Activated CD4-positive, alpha-beta T cell treated with anti-CD3 and anti-CD28 coated beads, Interleukin-2, amount 50 U/mL, for 1 hour (primary cell): ENCODE measurements at regions not wholly inside any gene's neighbourhood (a gene's known extent, or its start where the extent isn't known, plus 50 kb on each side); places are given as distances from the start of the nearest gene placed in this dataset.

Experiments
- DNase-seq: peaks from one replicate; pipeline ENCODE4 v3.0.0-alpha.2; 2020

DNA sequence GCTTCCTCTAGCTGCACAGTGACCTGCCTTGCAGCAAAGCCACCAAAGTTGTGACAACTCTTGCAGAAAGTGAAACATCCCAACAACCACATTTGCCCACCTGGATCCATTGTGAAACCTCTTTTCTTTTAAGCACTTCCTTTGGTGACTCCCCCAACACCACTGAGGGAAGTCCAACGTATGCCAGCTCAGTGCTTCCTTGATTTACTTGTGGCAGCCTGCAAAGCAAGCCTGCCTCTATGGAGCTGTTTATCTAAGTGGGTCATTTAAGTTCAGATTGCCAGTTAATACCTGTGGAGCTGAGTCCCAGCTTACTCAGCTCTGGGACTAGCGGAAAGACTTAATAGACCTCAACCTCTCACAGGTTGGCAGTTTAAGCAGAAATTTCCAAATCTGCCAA lies 230.8 kb upstream of the GHITM start:
- no peak for DNase-seq

DNA sequence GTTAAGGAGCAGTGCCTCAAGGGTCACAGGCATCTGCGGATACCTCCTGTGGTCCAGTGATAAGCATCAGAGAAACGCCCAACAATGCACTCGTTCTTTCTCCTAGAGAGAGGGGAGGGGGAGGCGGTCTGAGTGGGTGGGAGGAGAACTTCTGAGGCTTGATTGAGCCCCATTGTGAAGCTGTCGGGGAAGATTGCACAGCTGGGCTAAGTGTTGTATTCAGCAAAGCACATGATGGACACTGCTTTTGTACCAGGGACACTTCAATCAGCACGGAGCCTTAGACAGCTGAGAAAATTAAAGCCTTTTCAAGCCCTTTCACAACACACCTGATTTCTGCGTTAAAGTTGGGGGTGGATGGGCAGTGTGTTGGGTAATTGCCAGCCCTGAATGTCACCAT lies 230.3 kb upstream of the GHITM start:
- no peak for DNase-seq

DNA sequence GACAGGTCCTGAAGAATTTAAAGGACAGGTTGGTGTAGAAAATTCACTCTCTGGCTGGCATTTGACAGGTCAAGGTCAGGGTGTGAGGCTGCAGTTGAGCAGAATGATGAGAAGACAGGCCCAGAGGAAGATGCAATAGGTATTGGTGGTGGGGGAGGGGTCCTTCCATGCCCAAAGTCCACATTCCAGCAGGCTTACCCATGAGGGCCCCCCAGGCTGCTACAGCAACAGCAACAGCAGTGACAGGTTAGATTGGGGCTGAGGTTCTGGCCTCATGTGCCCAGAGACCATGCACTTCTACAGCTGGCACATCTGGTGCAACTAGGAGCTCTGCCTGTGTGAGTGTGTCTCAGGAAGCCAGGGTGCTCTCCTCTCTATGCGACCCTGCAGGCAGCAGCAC lies 223.5 kb upstream of the GHITM start:
- no peak for DNase-seq

DNA sequence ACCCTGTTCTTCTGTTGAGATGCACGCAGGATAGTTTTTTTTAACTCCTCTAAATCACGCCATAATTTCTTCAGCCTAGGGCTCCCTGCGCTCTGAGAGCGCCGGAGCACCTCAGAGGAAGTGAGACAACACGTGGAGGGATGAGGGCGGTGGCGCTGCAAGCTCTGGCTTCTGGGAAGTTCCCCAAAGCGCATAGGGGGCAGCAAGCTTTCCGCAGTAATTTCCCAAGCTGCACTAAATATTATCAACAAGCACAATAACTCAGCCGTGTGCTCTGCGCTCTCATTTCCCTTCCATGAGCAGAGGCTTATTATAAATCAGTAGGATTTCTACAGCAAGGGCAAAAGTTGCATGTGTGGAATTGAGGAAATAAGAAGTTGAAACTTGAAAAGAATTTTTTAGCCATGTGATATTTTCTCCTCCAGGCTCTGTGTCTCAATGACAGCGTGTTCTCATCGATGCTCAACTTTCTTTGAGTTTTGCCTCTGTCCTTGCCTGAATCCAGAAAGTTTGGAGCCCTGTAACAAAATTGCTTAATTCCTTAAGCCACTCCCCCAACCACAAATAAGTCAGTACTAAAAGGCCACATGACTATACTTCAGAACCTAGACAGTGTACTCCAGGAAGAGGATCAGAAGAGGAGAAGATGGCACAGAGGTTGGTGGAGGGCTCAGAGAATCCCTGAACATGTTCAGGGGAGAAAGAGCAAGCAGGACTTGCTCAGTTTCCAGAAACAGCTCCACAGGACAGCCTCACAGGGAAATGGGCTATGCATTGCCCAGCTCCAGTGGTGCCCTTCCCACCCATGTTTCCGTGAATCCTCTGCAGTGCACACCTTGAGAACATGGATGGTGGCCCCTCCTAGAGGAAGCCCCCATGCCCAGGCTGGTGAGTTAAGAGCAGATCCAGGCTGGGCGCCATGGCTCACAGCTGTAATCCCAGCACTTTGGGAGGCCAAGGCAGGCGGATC lies 221.5 kb upstream of the GHITM start:
- DNase-seq: no peak

DNA sequence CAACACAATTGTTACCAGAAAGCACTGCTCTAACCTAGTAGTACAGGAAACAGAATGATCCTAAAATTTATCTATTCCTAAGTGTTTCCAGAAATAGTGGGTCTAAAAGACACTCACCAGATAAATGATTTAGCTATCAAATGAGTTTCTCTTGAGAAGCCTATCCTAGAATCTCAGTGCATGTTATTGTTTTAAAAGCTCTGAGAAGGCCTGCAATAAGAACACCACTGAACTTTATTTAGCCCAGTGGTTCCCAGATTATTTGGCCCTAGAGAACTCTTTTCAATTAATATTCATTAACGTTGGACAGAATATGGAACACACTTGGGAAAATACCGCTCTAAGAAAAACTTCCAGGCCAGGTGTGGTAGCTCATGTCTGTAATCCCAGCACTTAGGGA lies 220.1 kb upstream of the GHITM start:
- DNase-seq: no peak

DNA sequence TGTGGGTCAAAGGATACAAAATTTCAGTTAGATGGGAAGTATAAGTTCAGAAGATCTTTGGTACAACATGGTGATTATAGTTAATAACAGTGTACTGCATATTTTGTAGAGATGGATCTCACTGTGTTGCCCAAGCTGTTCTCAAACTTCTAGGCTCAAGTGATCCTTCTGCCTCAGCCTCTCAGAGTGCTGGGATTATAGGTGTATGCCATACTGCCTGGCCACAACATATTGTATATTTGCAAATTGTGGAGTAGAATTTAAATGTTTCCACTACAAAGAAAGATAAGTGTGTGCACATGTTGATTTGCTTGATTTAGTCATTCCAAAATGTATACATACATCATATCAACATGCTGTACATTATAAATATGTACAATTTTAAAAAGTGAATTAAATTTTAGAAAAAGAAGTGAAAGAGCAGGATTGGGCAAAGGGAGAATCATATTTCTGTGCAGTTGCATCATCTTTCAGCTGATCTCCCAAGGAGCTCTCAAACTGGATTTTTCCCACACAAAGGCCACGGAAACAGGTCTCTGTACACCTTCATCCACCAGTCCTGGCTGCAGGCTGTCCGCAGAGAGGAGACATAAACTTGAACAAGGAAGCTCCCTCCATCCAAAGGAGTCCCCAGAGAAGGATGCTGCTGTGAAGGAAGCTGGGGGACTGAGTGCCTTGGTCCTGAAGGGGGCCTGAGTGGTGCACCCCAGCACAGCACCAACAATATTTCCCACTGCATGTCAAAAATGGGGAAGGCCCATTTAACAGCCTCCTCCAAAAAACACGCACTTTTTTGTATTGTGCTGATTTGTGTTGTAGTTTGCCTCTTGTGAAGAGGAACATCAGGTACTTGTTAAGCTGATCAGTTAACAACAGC lies 217.1 kb upstream of the GHITM start:
- DNase-seq: no peak

DNA sequence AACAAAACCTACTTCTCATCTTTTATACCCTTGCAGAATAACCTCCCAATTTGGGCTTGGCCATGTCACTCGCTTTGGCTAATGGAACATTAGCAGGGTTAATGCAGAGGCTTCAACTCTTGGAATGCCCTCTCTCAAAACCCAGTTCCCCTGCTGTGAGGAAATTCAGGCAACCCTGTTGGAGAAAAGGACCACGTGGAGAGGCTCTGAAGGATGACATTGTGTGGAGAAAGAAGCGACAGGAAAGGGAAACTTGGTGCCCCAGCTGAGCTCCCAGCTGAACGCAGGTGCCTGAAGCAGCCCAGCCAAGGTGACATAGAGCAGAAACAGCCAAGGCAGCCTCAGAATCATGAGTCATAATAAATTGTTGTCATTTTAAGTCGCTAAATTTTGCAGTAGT lies 214.2 kb upstream of the GHITM start:
- DNase-seq: no peak

DNA sequence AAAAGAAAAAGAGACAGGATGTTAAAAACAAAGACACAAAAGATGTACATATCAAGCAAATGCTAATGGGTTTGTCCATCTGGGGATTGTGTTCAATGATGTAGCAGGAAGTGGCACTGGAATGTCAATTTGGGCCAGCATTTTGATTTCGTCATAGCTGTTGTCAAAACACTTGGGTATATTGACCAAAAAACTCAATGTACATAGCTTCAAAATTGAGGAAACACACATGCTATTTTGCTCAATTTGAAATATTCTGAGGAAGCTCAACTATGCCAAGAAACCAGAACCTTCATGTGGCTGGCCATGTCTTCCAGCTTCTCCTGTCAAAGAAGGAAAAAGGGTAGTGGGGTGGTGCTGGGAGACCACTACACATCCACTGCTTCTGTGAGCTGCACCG lies 212.7 kb upstream of the GHITM start:
- no peak for DNase-seq

DNA sequence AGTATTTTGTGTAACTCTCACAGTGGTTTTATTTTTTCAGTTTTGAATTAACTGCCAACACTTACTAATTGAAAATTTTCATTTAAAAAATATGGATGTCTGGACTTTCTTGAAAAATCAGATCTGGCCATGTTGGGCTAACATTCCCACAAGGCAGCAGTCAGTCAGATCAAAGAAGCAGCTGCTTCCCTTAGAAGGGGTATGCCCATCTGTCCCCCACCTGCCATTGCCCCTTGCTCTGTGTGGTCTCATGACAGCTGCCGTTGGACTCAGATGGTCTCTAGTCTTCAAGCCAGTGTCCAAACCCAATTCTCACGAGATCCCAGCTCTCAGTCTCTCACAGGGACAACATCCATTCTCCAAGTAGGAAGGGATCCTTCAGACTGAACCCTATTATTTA lies 212.1 kb upstream of the GHITM start:
- DNase-seq: no peak

DNA sequence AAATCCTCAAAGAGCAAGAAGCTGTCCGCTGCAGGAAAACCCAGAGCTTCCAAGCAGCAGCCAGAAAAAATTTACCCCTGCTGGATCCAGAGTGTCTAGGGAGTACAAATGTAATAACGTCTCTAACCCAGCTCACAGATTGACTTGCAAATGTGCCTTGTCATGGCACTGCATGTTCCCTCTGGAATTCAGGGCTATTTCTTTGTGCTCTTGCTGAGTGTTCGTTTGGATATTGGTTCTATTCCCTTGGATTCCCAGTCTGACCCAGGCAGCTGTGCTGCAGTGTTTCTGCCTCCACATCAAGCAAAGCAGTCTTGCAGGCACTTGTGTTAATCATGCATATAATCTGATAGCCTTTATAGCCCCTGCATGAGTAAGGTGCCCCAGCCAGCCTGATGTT lies 209.9 kb upstream of the GHITM start:
- DNase-seq: no peak

DNA sequence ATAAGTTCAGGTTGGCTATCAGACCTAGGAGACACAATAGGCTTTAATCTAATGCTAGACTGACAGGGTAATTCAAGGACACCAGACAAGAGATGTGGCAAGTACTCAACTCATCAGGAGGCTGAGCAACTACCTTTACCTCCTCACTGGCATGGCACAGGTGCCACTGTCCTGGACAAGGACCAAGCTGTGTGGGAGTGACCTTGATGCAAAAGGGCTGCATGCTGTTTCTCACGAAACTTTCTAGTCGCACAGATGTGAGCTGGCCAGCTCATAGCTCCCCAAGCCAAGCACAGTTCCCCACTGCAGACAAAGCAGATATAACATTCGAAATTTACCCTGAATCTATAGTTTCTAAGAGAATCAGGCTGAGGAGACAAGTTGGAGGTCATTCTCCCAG lies 207.6 kb upstream of the GHITM start:
- DNase-seq: no peak

DNA sequence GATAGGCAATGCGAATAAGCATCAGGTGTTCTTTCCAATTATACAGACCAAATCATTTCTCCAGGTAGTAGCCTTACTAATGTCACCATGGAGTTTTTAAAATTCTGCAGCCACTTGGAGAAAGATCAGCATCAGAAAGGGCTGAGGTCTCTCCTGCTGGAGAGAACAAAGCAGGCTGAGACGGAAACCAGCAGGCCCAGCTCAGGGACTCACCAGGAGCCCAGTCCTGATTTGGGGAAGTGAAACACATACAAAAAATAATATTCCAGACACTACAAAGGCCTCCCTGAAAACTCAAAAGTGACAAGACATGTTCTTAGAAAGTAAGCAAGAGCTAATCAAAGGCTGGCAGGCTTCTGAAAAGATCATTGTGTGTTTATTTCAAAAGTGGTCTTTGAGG lies 207.1 kb upstream of the GHITM start:
- no peak for DNase-seq

DNA sequence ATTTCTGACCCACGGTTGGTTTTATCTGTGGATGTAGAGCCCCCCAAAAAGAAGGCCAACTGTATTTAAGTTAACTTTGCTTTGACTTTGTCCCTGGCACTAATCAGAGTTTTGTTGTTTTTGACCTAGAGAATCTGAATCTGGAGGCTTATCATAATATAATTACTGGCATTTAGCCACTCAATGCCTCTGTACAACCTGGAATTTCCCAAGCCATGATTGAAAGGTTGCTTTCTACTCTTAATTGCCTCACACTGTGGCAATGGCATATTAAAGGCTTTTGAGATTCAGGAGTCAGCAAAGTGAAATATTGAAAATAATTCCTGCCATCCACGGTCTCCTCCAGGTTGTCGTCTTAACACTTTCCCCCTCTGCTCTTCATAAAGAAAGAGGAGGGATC lies 205.2 kb upstream of the GHITM start:
- DNase-seq: no peak

DNA sequence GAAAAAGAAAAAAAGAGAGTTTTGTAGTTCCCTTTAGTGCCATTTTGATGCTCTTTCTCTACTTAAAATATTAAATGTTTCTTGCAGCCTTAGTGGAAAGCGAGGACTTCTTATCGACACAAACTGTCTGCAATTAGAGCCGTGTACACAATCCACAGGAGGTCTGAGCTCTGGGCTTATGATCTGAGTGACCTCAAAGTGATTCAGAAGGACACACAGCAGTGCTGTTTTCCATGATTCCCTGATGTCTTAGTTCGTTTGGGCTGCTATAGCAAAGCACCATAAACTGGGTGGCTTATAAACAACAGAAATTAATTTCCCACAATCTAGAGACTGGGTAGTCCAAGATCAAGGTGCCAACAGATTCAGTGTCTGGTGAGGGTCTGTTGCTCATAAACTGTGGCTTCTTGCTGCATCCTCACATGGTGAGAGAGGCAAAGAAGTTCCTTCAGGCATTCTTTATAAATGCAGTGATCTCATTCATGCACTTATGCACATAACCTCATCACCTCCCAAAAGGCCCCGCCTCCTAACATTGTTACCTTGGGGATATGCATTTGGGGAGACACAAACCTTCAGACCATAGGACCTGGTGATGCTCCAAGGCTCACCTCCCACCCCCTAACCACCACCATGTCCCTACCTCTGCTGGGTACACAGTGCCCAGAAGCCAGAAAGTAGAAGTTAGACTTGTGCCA lies 204.5 kb upstream of the GHITM start:
- DNase-seq: no peak

DNA sequence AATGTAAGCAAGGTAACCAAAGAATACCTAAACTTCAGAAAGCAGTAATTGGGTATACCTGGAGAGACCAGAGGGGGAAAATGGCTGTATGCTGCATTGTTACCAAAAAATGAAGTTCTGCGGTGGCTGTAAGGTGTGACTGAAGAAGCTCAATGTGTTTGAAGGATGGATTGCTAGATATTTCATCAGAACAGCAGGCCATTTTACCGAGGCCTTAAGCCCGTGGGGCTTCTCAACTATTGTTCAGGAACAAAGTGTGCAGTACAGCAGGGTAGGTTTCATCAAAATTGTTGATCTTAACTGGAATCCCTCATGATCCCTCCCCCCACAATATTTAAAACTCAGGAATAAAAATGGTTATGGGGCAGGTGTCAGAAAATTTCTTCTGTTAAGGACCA lies 204.0 kb upstream of the GHITM start:
- no peak for DNase-seq

DNA sequence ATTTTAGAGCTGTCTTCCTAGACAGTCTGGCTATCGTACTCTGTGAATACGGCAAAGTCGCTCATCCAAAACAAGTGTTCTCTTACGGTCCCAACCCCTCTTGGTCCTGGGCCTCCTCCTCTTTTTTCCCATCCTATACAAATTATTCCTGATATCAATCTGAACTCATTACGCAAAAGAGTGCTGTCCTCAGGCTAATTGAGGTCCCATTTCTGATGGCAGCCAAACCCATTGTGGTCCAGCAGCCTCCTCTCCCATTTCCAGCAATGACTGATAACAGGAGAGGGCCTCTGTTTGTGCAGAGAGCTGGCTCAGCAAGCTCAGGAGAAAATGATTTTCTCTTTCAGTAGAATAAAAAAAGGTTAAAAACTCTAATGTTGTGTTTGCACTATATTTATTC lies 203.4 kb upstream of the GHITM start:
- DNase-seq: no peak

DNA sequence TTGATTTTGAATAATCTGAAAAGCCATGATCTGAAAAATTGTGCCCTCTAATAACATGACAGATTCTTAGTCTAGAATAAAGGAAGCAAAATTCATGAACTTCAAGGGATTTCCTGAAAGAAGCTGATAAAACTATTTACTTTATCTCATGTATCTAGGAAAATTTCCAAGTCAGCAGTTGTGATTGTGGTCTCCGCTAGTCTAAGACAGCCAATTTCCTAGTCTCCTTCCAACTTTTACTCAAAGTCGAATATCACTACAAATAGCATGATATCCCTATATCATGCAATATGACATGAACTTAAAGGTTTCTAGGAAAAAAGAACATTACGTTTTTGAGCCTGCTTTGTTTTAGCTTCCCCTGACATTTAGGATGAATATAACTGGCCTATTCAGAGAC lies 202.1 kb upstream of the GHITM start:
- DNase-seq: no peak

DNA sequence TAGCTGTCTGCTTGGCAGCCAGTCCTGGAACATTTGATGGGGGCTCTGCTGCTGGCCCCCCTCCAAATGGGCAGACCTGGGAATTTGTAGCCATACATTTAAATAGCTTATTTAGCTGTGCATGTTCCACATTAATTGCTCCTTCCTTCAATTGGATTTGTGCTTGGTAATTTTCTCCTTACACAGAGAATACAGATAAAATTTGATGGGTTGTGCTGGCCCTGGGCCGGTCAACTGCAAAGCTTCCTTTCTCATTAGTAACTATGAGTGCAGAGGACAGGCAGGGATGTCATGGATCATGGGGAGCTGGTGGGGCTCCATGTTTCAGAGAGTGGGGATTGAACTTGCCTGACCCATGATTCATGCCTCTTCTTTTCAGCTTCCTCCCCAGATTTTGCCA lies 201.5 kb upstream of the GHITM start:
- no peak for DNase-seq

DNA sequence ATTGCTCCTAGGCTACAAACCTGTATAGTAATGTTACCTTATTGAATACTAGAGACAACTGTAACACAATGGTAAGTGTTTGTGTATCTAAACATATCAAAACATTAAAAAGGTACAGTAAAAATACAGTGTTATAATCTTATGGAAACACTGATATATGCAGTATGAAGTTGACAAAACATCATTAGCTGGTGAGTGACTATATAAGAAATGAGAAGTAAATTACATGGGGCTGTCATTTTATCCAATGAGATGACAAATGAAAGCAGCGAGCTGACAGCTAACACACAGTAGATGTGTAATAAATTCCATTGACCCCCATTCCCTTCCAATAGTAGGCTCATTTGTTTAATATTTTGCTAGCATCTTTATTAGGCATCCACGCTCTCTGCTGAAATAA lies 198.1 kb upstream of the GHITM start:
- DNase-seq: no peak

DNA sequence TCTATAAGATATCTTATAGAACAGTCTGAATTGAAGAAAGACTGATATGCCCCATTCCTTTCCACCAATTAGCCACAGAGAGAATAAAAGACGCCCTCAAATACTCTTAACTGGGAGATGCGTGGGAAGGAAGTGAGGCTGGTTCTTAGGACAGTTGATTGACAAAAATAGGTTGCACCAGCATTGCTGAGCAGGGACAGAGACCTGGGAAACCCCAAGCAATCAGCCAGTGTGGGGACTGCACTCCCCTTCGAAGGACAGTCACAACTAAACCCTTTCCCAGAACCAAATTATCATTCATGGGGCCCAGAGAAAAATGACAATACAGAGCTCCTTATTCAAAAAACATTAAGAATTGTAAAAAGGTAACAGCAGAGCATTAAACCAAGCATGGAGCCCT lies 196.9 kb upstream of the GHITM start:
- DNase-seq: no peak

DNA sequence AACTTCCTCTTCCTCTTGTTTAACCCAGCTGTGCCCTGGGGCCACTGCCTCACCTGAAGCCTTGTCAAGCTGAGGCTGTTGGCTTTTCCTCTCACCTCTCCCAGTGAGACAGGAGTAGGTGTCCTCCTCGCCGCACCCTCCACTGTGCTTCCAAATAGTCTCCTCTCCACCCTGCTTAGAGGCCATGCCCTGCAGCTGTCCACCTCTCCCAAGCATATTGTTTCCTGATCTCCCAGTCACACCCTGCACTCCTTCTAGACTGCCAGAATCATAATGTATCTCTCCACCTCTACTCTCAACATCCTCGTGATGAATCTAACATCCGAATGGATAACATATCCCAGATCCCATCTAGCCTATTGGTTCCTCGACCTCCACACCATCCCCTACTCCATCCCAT lies 196.3 kb upstream of the GHITM start:
- DNase-seq: no peak

DNA sequence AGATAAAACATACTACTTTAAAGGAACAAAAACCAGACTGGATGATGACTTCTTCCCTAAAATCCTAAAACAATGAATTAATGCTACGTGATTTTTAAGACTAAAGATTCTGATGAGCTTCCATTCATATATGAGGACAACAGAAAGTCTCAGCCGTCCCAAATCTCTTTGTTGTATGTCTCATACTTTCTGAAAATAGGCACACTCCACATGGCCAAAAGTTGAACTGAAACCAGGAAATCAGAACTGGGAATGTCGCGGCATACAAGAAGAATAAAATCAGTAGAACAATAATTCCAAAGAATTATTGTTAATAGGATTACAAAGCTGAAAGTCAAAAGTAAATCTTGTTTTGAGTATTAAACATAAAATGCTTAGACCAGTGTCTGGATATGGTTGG lies 195.4 kb upstream of the GHITM start:
- DNase-seq: no peak

DNA sequence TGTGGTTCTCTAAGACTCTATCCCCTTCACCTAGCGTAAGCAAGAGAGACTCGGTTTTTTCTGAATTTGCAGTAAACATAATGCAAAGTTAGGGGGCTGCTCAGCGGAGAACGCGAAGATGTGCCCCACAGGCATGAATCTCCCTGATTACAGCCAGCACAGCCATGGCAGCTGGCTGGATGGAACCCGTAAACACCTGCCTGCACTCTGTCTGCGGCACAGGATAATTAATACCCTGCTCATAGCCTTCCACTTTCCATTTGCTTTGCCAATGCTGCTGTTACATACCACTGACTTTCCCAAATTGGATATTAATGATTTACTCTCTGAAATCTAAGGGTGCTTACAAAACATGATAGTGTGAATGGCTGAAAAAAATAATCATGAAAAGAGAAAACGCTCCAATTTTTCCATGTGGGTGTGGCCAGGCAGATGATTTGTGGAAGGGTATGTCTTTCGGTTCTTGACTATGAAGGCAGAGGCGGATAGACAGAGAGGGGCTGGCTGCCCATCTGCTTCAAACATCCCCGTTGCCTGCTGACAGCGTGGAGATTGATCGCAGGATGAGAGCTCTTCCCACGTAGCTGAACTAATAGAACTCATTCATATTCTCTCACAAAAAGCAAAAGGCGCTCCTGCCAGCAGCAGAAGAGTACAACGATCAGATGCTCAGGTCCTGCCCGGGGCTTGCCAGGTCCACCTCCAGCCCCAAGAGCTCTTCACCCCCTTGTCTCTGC lies 193.2 kb upstream of the GHITM start:
- no peak for DNase-seq
